LNCaP clone FGC (cell line): ENCODE measurements at regions not wholly inside any gene's neighbourhood (a gene's known extent, or its start where the extent isn't known, plus 50 kb on each side); places are given as distances from the start of the nearest gene placed in this dataset.

Experiments used
- DNase-seq: peaks from one replicate; pipeline ENCODE4 v3.0.0-alpha.2; 2011; ENCODE audit warnings: low read depth
- H3K4me3 ChIP-seq: 2 replicates; pipeline ENCODE4 v1.5.1; 2011; ENCODE audit warnings: mild to moderate bottlenecking, low read depth, low read length, control low read depth
- CTCF ChIP-seq: IDR thresholded peaks from 2 replicates; pipeline ENCODE4 v1.5.1; 2012; ENCODE audit warnings: mild to moderate bottlenecking; ENCODE audit not compliant: control insufficient read depth, insufficient read depth; ENCODE audit errors: extremely low read depth

- DNase-seq, result no peak
- H3K4me3 ChIP-seq, result no peak overlapping the region
- no peak for TF ChIP-seq CTCF
Measured at GRCh38 chr5:12780536-12780935, 876.3 kb upstream of the CTNND2 start.

GRCh38 chr5:12777342-12777741, 873.1 kb upstream of the CTNND2 start:
- H3K4me3 ChIP-seq, result no peak overlapping the region
- DNase-seq, result no peak
- TF ChIP-seq CTCF, result no peak

GRCh38 chr5:12772276-12772675, 868.0 kb upstream of the CTNND2 start:
- H3K4me3 ChIP-seq, result no peak overlapping the region
- no peak for DNase-seq
- TF ChIP-seq CTCF, result no peak

- H3K4me3 ChIP-seq, result no peak overlapping the region
- DNase-seq, result no peak
- TF ChIP-seq CTCF, result no peak
Measured at GRCh38 chr5:12759377-12759776, 855.1 kb upstream of the CTNND2 start.

GRCh38 chr5:12757035-12757434, 852.8 kb upstream of the CTNND2 start:
- DNase-seq, result no peak
- no peak for TF ChIP-seq CTCF

GRCh38 chr5:12745537-12745936, 841.3 kb upstream of the CTNND2 start:
- H3K4me3 ChIP-seq, result no peak overlapping the region
- no peak for TF ChIP-seq CTCF
- no peak for DNase-seq

More at GRCh38 chr5:12757035-12757434, 852.8 kb upstream of the CTNND2 start:
- no peak overlapping the region for H3K4me3 ChIP-seq

GRCh38 chr5:12743582-12743981, 839.3 kb upstream of the CTNND2 start:
- TF ChIP-seq CTCF, result no peak
- no peak for DNase-seq
- no peak overlapping the region for H3K4me3 ChIP-seq
